ENCODE measurements at regions not wholly inside any gene's neighbourhood (a gene's known extent, or its start where the extent isn't known, plus 50 kb on each side); places are given as distances from the start of the nearest gene placed in this dataset.
"Not testable (repeated sequence)": the region's sequence is repeated elsewhere in the genome, so short reads cannot be mapped to it uniquely, and the experiment has no call there.

DNA sequence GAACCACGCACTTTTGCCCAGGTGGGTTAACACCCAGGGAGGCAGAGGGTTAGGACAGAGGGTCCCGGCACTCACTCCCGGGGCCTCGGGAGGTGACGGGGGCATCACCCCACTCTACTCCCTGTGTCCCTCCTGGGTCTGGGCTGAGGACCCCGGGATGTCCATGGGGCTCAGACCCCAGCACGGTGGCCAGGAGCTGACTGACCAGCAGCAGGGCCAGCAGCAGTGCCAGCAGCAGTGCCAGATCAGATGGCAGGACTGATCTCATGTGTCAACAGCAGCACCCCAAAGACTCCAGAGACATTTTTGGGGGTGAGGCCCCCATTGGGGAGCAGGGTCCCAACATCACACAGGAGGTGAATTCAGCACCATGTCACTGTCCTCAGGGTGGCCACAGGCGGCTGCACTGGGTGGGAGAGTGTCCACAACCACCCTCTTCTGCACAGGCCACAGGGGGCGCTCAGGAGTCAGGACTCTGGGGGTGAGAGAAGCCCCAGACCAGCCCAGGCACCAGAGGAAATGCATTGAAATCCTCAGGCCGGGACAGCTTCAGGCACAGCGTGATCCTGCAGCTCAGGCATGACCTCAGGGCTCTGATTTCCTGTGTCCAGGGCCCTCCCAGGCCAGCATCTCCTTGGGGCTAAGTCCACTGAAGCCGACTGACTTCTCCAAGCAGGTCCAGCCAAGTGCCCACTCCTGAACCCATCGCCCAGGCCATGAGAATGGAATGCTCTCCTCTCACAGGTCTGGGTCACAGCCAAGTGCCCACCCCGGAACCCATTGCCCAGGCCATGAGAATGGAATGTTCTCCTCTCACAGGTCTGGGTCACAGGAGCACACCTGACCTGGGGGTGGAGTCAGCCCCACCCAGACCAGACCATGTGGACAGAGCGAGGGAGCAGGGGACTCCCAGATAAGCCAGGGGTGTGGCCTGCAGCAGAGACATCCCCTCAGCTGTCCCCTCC lies 87.2 kb upstream of the SFSWAP start:
- not testable (repeated sequence) for DNase-seq (ENCODE audit: low read depth in 2 of 2)

DNA sequence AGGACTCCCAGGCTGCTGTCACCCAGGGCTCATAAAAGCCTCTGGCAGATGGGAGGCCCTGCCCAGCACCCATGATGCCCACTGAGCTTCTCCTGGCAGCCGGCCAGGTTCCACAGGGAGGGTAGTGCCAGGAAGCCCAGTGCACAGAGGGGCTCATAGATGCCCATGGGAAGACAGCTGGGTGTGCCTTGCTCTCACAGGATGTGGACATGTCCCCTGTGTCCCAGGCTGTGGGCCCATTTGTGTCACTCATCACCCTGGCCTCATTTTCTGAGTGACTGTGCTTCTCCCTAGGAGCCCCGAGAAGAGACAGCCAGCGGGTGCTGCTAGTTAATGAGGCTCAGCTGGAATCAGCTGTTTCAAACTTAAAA lies 86.5 kb upstream of the SFSWAP start:
- not testable (repeated sequence) for DNase-seq (ENCODE audit: low read depth in 2 of 2)

DNA sequence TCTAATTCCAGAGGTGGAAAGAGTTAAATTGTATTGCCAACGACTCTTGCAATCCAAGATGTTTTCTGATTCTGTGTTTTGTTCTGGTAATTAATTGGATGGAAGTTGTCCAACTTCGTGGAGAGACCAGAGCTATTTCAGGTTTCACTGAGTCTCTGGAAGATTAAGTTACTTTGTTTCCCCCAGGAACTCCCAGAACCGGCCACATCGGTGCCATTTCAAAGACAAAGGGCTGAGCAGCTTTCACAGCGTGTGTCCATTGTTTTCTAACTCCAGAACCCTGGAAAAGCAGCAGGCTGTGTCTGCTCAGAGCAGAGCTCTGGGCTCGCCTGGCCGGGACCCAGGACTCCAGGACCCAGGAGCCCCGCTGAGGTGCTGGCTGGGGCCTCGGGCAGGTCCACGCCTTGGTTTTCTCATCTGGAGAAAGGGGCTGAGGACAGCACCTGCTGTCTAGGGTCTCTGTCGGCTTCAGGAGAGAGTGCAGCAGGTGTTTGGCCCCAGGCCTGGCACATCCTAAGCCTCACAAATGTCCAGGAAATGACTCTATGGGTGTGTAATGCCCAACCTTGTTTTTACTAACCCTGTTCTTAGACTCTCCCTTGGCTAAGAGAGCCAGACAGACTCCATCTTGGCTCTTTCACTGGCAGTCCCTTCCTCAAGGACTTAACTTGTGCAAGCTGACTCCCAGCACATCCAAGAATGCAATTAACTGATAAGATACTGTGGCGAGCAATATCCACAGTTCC lies 86.0 kb upstream of the SFSWAP start:
- not testable (repeated sequence) for DNase-seq (ENCODE audit: low read depth in 2 of 2)

DNA sequence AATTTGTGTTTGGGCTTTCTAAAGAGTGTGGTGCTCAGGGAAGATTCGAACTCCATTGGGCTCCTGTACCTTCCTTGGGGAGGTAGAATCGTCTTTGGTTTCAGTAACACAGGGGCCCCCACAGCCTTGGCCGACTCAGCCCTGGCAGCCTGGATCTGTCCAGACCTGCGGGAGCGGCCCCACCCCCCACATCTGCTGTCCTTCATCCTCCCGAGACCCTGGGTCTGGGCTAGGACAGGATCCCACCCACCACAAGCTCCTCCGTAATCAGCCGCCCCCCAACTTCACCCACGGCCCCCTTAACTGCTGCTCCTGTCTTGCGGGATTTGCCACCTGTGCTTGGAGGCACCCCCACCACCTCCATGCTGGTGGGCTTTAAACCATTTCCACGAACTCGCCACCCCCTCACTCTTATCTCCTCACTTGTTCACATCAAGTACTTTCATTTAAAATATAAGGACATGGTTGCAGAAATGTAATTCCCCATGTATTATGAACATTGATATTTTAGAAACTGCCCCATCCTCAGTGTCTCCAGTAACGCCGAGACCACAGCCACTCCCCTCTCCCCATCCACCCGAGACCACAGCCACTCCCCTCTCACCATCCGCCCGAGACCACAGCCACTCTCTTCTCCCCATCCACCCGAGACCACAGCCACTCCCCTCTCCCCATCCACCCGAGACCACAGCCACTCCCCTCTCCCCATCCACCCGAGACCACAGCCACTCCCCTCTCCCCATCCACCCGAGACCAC lies 84.7 kb upstream of the SFSWAP start:
- DNase-seq (ENCODE audit: low read depth in 2 of 2), result not testable (repeated sequence)

DNA sequence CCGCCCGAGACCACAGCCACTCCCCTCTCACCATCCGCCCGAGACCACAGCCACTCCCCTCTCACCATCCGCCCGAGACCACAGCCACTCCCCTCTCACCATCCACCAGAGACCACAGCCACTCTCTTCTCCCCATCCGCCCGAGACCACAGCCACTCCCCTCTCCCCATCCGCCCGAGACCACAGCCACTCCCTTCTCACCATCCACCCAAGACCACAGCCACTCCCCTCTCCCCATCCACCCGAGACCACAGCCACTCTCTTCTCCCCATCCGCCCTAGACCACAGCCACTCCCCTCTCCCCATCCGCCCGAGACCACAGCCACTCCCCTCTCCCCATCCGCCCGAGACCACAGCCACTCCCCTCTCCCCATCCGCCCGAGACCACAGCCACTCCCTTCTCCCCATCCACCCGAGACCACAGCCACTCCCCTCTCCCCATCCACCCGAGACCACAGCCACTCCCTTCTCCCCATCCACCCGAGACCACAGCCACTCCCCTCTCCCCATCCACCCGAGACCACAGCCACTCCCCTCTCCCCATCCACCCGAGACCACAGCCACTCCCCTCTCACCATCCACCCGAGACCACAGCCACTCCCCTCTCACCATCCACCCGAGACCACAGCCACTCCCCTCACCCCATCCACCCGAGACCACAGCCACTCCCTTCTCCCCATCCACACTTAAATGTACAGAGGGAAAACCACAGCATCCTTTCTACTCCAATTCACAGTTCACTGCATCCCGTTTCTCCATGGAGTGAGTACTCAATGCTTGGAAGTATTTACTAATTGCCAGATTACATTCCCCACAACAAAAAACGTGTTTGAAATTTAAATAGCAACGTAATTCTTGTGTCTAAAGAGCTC lies 83.5 kb upstream of the SFSWAP start:
- DNase-seq (ENCODE audit: low read depth in 2 of 2), result peak in 1 of 2 donors; percentile 8

DNA sequence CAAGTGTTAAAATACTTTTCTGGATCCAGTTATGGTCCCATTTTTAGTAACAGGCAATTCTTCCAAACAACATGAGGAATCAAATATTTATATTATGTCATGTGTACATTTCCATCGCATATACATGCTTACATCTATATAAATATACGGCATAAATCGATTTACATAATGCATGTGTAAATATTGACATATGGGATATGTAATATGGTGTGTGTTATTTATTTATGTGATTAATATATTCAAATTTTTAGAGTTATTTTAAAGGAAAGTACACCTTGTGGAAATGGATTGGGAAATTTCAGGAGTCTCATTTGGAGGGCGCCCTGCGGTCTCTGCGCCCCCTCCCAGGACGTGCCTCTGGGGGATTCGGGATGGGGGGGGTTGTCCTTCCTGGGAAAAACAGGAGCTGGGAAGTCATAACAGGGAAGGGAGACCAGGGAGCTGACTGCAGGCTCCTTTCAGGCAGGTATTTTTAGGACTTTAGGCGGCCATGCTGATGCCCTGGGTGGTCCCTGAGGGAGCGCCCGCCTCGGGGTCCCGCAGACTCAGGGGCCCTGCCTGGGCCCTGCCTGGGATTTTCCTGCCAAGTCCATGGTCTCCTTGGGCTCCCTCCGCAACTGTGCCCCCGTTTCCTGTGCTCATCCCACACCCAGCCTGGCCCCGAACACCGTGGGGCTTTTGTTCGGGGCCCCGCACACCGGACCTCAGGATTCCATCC lies 82.7 kb upstream of the SFSWAP start:
- DNase-seq (ENCODE audit: low read depth in 2 of 2), result no peak

DNA sequence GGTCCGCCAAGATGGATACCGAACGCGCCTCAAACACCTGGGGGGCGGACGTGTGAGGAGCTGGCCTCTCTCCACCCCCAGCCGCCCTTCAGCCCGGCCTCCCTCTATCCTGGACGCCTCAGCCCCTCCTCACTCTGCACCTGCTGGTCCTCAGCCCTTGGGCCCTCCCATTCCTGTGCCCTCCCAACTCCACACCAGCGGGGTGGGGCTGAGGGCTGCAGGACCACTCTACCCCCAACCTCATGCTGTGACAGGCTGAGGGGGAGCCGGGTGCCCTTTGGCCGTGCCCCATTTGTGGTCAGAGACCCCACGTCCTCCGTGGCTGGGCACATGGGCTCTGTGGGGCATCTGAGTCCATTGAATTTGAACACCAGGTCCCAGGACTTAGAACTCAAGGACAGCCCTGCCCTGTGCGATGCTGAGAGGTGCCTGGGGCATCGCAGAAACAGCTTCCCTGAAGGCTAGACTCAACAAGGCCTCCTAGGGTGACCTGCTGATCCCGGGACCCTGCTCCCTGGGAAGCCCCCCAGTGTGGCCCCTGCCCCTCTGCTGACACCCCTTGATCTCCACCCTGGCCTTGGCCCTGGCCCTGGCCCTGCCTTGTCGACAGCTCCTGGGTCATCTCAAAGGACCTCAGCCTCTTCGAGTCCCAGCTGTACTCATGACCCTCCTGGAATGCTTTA lies 82.0 kb upstream of the SFSWAP start:
- DNase-seq (ENCODE audit: low read depth in 2 of 2), result no peak

DNA sequence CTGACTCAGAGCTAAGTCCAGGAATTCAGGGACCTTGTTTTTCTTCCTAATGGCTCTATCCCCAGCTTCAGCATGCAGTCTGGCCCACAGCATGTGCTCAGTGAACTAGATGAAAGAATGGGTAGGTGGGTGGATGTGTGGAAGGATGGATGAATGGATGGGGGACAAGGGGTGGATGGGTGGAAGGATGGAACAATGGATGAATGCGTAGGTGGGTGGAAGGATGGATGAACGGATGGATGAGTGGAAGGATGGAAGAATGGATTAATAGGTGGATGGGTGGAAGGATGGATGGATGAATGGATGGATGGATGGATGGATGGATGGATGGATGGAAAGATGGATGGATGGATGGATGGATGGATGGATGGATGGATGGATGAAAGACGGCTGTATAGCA lies 79.7 kb upstream of the SFSWAP start:
- DNase-seq (ENCODE audit: low read depth in 2 of 2), result no peak

DNA sequence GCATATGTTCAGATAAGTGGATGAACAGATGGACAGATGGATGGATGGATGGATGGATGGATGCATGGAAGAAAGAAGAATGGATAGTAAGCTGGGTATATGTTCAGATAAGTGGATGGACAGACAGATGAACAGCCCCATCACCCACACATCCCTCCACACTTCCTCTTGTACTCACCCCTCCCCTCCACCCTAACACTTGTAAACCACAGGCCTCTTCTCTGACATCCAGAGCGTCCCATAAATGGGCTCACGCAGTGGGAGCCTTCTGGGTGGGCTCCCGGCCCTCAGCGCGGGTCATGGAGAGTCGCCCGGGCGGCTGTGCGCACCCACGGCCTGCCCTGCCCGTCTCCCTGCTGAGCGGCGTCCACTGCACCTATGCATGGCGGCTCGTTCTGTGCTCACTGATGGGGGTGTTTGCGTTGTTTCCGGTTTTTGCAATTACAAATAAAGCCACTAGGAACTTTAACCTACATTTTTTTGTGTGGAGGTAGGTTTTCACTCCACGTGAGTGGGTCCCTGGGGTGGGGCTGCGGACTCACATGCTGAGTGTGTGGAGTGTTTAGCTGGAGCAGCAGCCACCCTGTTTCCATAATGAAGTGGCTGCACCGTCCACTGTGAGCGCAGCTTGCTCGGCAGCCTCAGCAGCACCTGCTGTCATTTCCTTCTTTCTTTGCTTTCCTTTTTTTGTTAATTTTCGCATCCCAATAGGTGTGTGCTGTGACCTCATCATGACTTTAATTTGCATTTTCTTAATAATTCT lies 78.8 kb upstream of the SFSWAP start:
- not testable (repeated sequence) for DNase-seq (ENCODE audit: low read depth in 2 of 2)

DNA sequence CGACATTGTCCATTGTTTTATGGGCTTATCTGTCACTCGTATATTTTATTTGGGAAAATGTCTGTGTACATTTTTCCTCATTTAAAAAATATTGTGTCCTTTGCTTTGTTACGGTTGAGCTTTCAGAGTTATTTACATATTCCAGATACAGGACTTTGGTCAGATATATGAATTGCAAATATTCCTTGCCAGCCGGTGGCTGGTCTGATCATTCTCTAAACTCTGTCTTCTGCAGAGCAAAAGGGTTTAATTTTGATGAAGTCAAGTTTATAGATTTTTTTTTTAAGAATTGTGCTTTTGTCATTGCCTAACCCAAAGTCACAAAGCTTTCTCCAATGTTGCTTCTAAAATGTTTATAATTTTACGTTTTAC lies 78.3 kb upstream of the SFSWAP start:
- not testable (repeated sequence) for DNase-seq (ENCODE audit: low read depth in 2 of 2)

DNA sequence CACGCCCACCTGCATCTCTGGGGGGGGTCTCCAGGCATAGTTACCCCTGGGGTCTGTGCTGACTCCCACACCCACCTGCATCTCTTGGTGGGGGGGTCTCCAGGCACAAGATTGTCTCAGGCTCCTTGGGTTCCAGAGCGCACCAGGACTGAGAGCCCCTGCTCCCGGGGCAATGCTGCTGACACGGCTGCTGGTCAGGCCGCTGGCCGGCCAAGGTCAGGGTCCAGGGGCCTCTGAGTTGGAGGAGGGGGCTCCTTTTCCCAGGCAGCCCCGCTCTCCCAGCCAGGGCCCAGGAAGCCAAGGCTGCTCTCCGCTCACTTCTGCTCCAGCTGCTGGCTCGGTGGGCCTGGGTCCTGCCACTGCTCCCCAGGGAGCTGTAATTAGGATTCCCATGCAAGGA lies 77.3 kb upstream of the SFSWAP start:
- DNase-seq (ENCODE audit: low read depth in 2 of 2), result not testable (repeated sequence)

DNA sequence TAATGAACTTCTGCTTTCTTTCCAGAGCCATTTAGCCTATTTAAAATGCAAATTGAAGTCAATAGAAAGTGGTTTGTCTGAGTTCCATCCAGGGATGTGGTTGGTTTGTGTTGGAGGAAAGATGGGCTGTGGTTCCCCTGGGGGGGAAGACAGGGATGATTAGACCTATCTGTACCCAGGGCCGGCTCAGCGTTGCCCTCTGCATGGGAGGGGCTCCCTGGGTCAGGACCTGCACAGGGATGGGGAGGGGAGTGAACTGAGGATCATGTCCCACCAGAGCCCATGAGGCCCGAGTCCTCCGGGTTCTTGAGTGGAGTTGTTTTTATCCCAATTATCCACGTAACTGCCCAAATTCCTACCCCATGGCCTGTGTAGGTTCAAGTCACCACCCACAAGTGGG lies 76.9 kb upstream of the SFSWAP start:
- no peak for DNase-seq (ENCODE audit: low read depth in 2 of 2)

DNA sequence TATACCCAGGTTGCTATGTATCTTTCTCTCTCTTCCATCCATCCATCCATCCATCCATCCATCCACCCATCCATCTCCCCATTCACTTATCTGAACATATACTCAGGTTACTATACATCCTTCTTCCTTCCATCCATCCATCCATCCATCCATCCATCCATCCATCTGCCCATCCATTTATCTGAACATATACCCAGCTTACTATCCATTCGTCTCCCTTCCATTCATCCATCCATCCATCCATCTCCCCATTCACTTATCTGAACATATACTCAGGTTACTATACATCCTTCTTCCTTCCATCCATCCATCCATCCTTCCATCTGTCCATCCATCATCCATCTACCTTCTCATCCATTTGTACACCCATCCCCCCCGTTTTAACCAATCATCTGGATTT lies 75.9 kb upstream of the SFSWAP start:
- DNase-seq (ENCODE audit: low read depth in 2 of 2), result not testable (repeated sequence)

DNA sequence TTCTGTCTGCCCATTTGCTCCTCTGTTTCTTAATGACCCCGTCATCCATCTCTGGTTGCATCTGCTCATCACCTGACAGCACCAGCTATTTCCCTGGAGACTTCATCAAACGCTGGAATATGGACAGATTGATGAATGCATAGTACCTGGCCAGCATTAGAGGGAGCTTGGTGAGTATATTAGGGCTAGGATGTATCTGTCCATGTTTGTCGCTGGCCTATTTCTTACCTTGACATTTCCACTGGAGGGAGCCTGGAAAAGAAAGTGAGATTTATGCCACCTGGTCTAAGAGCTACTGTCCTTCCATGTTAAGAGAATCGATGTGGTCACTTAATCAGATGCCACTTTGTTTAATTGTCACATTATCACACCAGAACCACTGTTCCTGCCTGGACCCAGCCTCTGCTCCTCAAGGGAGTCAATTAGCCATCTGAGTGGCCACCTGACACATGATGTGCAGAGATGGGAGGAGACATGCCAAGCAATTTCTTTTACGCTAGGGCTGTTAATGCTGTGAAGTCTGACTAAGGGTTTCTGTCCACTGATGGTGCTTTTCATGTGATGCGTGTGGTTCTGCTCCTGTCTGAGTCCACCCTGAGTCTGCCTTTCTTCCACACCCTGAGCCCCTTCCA lies 75.3 kb upstream of the SFSWAP start:
- DNase-seq (ENCODE audit: low read depth in 2 of 2), result no peak

DNA sequence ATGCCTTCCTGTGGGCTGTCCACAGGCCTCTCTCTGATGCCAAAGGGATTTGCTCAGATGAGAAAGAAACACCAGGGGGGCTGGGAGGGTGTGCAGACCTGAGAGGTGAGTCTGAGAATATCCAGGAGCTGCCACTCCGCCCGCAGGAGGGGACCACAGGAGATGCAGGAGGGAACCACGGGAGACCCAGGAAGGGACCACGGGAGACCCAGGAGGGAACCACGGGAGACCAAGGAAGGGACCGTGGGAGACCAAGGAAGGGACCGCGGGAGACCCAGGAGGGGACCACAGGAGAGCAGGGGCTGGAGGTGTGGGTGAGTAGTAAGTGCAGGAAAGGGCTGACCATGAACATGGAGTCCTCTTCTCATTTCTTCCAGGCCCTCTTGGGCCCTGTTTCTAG lies 74.6 kb upstream of the SFSWAP start:
- no peak for DNase-seq (ENCODE audit: low read depth in 2 of 2)

DNA sequence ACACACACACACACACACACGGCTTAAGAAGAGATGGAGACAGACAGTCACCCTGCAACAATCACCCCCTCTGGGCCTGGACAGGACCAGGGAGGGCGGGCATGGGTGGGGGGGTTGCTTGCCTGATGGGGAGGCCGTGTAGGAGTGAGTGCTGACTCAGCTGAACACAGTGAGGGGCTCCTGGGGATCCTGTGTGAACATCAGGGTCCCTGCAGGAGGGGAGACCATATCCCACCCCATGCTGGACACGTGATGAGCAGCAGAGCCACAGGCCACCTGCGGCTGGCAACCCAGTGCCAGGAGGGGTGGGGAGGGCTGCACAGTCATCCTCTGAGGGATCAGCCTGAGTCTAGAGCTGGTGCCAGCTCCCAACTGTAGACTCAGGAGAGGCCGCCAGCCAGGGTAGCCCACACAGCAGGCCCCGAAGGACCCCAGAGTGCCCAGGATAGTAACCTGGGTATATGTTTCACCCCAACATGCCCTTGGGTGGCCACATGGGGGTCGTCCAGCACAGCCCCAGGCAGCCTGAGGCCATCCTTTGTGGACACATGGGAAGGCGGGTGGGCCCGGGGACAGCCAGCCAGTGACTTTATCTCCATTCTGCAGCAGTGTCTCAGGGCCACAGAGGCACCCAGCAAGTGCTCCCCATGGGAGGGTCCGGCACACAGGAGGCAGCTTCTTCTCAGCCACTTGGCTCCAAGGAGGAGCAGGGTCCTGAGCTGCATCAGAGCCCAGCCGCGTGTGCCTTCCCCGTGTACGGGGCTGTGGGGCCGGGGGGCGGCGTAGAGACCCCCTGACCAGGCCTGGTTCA lies 73.7 kb upstream of the SFSWAP start:
- DNase-seq (ENCODE audit: low read depth in 2 of 2), result no peak

DNA sequence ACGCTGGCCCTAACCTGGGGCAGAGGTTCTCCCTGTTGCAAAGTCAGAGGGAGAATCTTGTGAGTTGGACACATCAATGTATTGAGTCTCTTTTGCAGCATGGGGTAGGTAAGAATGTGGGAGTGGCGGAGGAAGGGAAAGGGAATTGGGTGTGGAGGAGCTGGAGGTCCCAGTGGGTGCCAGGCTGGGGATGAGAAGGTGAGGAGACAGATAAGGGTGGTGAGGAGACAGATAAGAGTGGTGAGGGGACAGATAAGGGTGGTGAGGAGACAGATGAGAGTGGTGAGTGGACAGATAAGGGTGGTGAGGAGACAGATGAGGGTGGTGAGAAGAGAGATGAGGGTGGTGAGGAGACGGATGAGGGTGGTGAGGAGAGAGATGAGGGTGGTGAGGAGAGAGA lies 72.9 kb upstream of the SFSWAP start:
- DNase-seq (ENCODE audit: low read depth in 2 of 2), result no peak
